HG03159 (cell line): ENCODE measurements at regions not wholly inside any gene's neighbourhood (a gene's known extent, or its start where the extent isn't known, plus 50 kb on each side); places are given as distances from the start of the nearest gene placed in this dataset.

Experiments used
- ATAC-seq: cut with Tn5 transposase; IDR thresholded peaks from one replicate; pipeline ENCODE4 v1.9.1; 2021; ENCODE audit warnings: mild to moderate bottlenecking, moderate library complexity; ENCODE audit not compliant: unreplicated experiment

DNA sequence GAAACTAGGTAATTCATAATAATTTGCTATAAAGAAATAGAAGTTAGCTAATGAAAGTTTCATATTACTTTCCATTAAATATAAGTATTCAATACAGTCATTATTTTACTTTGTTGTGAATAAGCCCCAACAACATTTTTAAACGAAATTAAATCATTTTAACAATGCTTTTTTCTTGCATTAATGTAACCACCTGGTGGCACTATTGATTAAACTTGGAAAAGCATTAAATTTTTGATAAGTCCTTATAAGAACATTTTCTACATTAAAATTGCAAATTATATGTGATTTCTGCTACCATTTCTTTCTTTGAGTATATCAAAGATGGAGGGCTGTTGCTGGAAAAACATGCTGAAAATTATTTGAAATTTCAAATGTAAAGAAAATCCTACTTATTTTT, 918.8 kb upstream of the TMPRSS15 start:
- no peak for ATAC-seq

DNA sequence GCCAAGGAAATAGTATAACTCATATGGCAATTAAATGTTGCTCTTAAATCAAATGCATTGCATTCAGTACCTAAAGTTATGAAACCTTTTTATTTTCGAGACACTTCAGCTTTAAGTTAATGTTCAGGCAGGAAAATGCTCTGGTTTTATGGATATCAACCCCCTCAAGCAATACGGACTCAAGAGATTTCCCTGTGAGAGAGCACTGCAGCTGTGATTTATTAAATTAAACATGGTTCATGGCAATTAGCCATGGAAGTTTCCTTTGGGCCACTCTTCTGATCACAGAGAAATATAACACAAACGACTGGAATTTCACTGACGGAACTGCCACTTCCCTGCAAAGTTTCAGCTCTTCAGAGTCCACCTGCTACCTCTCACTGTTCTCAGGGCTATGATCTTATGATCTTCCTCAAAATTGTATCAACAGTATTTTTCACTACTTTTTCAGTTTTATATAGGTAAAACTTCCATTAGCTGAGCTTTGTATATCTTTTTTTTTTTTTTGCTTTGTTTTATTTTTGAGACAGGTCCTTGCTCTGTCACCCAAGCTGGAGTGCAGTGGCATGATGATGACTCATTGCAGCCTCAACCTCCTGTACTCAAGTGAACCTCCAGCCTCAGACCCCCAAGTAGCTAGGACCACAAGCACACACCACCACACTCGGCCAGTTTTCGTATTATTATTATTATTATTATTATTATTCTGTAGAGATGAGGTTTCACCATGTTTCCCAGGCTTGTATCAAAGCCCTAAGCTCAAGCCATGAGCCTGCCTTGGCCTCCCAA, 923.1 kb upstream of the TMPRSS15 start:
- no peak for ATAC-seq

DNA sequence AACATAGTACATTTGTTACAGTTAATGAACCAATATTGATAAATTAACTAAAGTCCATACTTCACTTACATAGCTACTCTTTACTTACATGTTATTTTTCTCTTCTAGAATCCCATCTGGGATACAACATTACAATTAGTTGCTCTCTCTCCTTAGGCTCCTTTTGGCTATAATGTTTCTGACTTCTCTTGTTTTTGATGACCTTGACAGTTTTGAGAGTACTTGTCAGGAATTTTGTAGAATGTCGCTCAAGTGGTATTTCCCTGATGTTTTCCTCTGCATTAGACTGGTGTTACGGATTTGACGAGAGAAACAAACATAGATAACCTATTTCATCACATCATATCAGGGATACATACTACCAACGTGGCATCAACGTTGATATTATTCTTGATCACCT, 925.4 kb upstream of the TMPRSS15 start:
- no peak for ATAC-seq

DNA sequence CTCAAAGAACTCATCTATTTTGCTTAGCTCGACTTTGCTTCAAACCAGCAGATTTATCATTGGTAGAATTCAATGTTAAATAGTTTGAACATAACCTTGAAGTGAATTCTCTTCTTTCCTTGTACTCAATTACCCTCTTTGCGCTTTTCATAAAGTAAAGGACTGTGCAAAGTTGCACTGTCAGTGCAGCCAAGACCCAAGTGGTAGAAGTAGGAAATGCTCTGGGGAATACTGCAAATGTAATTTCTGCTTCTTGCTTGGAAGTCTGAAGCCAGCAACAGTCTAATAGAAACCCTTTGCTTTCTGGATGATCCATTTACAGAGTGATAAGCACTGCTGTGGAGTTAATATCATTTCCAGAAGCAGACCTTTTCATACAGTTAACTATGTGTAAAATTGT, 936.7 kb upstream of the TMPRSS15 start:
- ATAC-seq, result no peak

DNA sequence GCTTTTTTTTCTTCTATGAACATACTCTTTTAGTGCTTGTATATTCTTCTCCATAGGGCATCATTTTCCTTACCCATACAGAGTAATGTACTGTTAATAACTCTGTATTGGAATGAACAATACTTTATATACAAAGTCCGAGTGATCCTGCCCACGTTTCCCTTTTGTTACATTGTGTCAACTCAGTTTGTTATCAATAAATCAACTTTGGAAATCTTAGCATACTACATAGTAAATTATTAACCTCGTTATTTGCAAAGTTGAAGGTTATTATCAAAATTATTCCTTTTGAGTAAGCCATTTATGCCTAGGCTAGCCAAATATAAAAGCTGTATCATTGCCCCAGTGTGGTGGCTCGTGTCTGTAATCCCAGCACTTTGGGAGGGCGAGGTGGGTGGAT, 937.4 kb upstream of the TMPRSS15 start:
- no peak for ATAC-seq

DNA sequence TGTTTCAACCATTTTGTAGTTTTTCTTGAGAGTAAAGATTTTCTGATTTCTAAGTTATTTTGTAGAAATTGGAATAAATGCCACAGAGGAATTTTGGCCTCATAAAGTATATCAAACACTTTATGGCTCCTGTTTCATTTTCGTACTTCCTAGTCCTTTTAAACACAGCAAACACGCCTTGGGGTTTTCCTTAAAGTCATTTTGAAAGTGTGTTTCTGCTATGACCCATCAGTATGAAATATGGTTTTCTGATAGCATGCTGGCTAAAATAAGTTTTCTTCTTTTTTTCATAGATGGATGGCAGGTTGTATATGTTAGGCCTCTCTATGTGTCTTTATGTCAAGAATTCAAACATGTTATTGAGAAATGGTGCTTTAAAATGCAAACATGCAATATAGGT, 940.1 kb upstream of the TMPRSS15 start:
- no peak for ATAC-seq

DNA sequence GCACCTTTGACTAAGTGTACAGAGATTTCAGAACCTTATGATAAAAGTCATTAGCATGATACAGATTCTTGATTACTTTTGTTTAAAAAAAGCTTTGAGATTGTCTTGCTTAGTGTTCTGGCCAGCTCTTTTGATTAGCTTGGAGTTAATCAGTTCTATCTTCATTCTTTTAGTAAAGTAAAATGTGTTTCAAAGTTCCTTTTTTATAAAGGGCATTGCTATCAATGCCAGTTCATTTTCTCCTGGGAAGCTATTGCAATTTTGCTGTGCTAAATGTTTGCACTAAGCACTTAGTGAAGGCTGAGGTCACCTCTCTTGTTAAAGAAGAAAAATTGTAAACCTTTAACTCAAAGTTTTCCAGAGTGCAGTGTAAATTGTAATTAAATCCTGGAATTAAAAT, 946.7 kb upstream of the TMPRSS15 start:
- no peak for ATAC-seq

DNA sequence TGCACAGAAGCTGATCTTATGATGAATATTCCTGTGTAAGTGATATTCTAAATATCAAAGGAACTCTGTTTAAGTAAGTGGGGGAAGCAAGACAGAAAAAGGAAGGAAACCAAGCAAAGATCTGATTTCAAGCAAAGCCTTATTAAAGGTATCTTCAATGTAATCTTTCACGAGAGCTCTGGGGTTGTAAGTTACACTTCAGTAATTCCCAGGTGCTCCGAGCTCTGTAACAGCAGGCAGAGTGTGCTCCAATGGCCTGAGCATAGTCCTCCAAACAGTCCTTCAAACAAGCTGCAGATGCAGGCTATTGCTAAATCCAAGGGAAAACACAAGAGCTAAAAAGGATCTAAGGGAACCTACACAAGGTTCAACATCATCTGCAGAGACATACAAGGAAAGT, 949.7 kb upstream of the TMPRSS15 start:
- no peak for ATAC-seq

DNA sequence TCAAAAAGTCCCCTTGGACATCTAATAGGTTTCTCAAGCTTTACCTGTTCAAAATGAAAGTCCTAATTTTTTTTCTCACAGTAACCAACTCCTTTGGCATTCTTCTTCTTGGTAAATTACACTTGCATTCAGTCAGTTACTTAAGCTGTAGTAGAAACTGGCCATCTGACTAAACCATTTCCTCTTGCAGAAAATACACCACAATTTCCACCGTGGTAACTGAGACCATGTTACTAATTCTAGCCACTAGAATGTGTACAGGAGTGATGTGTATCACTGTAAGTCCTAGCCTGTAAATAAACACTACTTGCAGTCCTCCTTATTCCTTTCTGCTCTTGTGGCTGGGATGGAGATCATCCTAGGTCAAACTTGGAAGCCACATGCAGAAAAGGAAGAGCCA, 965.4 kb upstream of the TMPRSS15 start:
- ATAC-seq, result no peak

DNA sequence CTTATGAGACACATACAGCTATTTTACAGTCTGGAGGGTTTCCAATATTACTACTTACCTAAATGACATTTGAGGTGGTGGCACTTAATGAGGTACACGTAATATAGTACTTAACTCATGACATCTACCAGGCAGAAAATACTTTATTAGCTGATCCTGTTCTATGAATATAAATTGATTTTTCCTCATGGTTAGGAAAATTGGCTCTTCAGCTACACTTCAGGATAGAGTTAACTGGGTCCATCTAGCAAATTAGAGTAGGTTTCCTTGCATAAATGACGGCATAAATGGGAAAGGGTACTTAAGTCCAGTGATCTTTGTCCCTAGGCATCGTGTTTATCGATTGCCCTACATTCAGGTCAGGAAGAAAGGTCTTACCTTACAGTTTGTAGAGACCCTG, 988.8 kb upstream of the TMPRSS15 start:
- ATAC-seq, result no peak

DNA sequence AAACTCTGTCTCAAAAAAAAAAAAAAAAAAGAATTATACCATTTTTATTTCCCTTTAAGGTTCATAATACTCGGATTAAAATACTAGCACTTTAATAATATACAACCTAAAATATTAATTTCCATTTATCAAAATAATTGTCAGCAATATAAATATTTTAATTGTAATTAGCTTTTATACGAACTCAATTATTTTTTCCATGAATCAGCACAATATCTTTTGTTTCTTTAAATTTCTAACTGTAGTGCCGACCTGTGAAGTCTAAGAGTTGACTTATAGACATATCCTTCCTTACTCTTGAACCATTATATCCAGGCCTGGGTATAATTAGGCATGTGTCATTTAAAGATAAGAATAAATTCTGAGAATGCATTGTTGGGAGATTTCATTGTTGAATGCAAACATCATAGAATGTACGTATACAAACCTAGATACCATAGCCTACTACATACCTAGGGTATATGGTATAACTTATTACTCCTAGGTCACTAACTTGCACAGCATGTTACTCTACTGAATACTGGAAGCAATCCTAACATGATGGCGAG, 996.7 kb upstream of the TMPRSS15 start:
- no peak for ATAC-seq

DNA sequence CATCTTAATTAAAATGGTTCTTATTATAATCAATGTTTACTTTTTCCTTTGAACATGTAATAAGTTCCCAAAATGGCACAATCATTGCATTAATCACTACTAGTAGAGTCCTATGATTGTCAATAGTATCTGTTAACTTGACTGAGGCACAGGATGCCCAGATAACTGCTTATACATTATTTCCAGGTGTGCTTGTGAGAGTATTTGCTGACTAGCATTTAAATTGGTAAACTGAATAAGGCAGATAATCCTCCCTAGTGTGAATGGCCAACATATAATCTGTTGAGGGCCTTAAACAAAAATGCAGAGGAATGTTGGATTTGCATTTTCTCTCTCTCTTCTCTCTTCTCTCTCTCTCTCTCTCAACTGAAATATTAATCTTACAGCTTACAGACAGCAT, 999.3 kb upstream of the TMPRSS15 start:
- no peak for ATAC-seq

DNA sequence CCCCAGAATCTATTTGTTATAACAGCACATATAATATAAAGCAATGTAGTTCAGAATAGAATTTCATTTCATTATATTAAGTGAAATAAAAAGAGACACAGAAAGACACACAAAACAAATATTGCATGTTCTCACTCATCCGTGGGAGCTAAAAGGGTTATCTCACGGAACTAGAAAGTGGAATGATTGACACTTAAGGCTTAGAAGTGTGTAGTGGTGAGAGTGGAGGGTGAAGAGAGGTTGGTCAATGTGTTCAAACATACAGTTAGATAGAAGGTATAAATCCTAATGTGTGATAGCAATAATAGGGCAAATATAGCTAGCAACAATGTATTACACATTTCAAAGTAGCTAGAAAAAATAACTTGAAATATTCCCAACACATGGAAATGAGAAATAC, 1001.7 kb upstream of the TMPRSS15 start:
- no peak for ATAC-seq

DNA sequence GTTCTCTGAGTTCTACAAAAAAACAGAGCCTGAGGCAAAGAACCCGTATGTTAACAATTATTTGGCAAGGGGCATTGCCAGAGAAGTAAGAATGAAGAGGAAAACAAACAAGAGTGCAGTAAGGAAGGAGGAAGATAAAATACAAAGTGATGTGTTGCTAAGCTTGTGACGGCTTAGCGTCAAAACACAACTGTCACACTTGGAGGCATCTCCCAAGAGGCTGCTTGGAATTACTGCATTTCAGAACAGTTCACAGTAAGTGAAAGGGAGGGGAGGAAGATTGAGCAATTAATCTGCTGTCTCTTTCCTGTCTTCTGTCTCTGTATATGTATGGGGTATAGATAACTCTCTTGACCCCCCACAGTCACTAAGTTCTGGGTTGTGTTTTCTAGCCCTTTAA, 1017.0 kb upstream of the TMPRSS15 start:
- ATAC-seq, result no peak

DNA sequence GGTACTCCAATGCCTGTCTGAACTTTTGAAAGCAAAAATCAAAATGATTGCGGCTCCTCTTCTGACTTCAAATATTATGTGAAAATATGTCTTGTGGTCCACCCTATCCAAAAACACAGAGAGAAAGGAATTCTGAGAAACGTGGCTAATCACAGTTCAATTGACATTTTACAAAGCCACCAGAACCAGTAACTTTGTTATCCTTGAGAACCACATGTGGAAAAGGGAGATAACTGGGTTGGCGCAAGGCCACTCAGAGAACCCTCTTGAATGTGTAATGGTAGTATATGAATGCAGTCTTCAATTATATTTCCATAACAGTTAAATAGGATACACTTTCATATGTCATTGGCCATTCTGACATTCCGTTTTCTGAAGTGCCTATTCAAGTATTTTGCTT, 1030.0 kb upstream of the TMPRSS15 start:
- no peak for ATAC-seq

DNA sequence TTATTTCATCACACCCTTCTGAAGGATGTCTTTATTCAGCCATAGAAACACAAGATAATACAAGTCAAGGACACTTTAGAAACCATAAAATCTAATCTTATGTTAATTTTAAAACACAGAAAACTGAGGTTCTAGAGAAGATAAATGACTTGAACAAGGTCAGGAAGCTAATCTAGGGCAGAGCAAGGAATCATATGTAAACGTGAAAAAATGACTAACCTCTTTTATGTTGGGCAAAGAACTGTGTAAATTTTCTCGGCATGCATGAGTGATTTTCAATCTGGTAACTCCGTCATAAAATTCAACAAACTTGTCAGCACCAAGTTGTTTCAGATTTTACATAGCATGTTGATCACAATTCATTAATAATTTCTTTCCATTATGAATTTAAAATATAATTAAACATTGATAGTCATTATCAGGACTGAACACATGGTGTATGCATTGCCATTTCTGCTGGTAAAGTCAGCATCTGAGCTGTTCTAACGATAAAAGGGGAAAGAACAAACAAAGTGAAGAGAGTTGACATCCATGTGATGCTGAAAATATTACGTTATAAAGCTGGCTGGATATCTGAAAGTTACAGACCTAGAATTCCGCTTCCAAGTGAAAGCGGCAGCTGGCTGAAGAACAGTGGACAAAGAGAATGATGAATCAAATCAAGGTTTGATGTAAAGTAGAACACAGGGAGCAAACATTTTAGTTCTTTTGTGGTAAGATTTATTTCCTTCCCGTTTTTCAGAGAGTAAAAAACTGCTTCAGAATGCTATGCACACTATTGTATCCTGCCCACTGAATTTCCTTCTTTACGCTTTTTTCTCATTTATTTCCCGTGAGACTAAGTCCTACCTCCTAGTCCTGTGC, 1037.4 kb upstream of the TMPRSS15 start:
- no peak for ATAC-seq

DNA sequence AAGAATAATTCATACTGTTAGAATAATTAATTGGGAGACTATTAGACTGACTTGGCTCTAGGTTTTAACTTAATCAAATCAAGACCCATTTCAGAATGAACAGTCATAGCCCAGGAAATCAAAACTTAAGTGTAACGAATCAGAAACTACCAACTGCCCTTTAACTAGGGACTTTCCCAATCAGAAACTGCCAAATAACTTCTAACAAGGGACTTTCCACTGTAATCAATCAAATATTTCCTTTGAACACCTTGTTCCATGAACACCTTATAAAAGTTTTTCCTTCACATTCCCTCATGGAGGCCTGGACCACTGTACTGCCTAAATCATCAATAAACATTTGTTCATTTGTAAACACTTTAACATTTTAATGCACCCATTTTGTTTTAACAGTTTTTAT, 1054.7 kb upstream of the TMPRSS15 start:
- ATAC-seq, result no peak

DNA sequence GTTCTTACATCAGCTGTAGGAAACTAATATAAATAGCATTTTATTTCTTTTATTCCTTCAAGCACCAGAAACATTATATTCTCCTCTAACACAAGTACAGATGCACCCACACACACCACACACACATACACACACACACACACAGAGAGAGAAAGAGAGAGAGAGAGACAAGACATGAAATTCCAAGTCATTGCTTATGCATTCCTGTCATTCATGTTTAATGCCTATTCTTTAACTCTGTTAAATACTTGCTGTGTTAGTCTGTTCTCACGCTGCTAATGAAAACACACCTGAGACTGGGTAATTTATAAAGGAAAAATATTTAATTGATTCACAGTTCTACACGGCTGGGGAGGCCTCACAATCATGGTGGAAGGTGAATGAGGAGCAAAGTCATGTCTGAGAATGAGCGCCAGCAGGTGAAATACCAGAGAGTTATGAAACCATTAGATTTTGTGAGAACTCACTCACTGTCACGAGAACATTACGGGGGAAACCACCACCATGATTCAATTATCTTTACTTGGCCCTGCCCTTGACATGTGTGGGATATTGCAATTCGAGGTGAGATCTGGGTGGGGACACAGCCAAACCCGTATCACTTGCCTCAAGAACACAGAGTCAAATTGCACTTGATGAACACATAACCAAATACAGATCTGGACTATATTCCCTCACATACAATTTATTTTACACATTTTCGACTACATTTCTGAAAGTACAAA, 1058.1 kb upstream of the TMPRSS15 start:
- ATAC-seq, result no peak

DNA sequence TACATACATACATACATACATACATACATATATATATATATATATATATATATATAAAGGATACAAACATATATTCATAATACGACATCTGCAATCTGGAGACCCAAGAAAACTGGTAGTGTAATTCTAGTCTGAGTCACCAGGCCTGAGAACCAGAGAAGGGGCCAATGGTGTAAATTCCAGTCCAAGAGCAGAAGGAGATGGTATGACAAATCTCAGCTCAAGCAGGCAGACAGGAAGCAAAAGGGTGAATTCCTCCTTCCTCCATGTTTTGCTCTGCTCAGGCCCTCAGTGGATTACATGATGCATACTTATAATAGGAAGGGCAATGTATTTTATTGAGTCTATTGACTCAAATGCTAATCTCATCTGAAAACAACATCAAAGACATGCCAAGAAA, 1060.4 kb upstream of the TMPRSS15 start:
- no peak for ATAC-seq

DNA sequence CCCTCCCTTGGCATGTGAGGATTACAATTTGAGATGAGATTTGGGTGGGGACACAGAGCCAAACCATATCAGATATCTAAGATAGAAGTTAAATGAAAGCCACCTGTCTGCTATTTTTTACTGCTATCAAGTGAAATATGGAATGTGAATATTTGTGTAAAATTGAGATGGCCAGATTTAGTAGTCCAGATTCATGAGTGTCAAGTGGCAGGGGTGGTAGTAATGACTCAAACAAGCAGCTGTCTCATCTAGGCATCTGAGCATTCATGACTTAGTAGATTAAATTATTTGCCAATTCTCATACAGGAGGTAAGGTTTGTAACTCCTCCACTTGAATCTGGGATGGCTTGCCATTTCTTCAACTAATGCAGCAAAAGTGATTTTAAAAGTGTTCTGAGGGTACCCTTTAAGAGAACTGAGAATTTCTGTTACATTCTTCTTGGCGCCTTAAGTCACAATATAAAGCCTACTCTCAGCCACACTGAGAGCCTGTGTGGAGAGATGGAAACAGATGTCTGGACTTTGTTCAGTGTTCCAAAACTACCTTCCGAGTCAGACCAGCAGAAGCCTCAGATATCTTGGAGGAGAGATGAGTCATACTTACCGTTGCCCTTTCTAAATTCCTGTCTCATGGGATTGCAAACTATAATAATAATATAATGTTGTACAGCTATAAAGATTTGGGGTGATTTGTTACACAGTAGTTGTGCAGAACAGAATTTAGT, 1065.6 kb upstream of the TMPRSS15 start:
- no peak for ATAC-seq

DNA sequence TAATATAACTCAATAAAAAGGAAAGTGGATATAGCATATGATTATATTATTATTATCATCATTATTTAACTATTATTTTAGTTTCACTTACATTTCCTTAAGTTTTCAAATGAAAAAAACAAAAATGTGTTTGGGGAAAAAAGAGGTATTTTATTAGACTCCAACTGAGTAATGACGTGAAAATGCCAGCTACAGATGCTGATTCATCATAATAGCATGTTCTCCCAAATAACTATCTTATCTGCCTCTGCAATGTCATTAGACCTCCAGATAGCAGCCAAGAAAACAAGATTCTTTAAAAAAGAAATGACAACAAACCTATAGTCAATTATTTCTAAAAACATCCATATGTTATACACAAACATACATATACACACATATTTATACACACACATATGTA, 1071.9 kb upstream of the TMPRSS15 start:
- no peak for ATAC-seq
